Kasumi-1 (cell line): ENCODE measurements at regions not wholly inside any gene's neighbourhood (a gene's known extent, or its start where the extent isn't known, plus 50 kb on each side); places are given as distances from the start of the nearest gene placed in this dataset.
"Not testable (repeated sequence)": the region's sequence is repeated elsewhere in the genome, so short reads cannot be mapped to it uniquely, and the experiment has no call there.

ENCODE experiments used
- DNase-seq, 2 experiments: peaks; one replicate each; lab custom pipeline; 2025; lab: John Stamatoyannopoulos, UW

DNA sequence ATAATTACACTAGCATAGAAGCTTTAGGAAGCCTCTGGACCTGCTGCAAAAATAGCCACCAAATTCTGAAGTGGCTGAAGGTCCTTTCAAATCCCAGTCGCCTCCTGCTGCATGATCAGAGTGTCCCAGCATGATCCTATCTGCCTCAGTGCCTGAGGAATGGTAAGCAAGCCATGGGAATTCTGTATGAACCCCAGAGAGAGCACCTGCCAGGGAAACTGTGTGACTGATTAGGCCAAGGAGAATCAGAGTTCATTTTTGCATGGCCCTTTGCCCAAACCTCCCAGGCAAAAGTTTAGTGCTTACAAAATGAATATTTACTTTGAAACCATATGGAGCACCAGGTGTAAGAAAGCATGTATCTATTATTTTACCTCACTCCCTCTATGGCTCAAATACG is 221.4 kb downstream of the ARL4C start:
- no peak for DNase-seq

DNA sequence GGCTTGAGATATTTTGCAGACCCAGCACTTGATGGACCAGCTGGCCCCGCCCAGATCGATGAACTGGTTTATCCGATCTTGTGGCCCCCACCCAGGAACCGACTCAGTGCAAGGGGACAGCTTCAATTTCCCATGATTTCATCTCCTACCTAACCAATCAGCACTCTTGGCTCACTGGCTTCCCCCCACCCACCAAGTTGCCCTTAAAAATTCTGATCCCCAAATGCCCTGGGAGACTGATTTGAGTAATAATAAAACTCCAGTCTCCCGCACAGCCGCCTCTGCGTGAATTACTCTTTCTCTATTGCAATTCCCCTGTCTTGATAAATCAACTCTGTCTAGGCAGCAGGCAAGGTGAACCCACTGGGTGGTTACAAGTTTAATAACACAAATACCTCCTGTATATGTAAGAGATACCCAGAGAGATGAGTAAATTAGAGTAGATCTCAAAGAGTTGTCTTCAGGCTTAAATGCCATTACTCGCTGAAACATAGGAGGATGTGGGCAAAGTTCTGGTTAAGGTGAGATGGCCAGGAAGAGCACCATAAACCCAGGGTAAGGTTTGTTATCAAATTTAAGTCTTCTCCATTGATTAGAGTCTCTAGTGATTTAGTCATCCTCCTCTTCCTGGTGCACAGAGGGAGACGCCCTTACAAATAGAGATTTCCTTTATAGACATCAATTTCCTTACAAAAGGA is 222.8 kb downstream of the ARL4C start:
- no peak for DNase-seq

DNA sequence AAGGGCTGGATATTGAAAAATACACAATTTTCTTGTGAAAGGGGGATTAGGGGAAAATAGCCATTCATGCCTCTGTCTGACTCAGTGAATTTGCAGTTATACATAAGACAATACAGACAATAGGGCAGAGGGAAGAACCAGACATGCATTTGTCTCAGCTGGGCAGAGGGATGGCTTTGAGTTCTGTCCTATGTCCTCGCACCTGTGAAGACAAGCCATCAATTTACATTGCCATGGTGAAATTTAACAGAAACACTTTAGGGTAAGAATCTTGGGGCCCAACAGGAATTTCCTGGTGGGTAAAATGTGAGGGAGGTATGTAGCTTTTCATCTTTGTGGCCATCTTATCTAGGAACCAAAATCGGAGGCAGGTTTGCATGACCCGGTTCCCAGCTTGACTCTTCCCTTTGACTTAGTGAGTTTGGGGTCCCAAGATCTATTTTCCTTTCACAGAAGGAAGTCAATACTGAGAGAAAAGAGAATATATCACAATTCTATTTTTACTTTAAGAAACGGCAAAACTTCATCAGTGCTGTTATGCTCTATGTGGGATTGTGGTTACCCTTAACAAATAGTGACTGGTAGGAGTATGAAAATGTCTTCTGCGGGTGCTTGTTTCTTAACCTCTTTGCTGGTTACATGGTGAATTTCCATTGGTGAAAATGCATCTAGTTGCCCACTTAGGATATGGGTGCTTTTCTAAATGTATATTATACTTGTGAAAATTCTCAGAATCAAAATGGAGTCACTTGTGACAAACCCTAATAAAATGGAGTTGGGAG is 221.8 kb downstream of the SPP2 start:
- DNase-seq, result no peak

DNA sequence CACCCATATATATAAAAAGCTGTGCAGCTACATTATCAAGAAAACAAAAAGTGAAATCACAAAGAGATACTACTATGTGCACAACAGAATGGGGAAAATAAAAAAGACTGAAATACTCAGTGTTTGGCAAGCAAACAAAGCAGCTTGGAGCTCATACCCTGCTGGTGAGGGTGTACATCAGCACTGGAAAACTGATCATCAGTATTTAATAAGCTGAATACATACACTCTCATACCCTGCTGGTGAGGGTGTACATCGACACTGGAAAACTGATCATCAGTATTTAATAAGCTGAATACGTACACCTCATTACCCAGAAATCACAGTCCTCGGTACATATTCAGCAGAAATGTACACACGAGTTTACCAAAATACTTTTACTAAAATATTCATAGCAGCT is 220.8 kb downstream of the SPP2 start:
- DNase-seq, result no peak

DNA sequence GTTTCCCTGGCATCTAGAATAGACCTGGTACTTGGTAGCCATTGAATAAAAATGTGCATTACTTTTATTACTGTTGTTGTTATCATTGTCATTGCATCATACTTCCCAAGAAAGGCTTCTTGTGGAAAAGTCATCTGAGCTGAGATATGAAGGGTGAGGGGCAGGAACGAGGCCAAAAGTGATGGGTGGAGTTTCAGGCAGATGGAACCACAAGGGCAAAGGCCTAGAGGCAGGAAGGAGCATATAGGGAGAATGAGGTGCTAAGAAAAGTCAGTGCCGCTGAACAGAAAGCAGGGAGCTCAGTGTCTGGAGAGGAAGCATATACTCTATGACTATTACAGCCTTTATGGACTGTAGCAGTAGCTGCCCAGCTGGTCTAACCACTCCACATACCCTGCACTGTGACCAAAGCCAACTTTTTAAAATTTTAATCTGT is 219.3 kb downstream of the SPP2 start:
- DNase-seq, result no peak

DNA sequence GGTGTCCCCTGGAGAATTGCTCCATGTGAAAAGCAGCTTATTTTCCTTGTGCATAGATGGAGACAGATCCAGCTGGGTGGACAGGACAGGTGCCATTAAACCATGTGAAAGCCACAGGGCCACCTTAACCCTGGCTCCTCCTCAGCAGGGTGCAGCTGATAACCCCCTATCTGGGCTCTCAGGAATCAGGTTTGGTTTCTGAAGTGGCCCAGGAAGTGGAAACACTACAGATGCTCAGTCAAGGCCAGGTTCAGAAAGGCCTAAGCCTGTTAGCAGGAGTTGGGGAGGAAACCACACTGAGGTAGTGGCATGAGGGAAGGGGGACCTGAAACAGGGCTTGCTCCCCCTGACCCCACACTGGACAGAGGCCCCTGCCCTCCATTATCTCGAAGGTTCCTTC is 217.0 kb downstream of the SPP2 start:
- DNase-seq, result no peak

DNA sequence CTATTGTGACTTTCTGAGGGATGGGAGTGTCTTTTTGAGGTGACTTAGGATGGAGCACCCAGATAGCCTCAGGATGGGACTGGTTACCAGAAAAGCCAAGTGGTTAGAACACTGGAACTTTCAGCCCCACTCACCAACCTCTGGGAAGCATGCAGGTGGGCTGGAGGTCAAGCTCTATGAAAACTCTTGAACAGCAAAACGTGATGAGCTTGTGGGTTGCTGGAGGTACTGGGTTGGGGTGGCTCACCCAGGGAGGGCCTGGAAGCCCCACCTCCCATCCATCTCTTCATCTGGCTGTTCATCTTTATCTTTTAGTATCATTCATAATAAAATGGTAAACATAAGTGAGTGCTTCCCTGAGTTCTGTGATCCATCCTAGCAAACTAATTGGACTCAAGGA is 216.4 kb downstream of the SPP2 start:
- DNase-seq, result no peak

DNA sequence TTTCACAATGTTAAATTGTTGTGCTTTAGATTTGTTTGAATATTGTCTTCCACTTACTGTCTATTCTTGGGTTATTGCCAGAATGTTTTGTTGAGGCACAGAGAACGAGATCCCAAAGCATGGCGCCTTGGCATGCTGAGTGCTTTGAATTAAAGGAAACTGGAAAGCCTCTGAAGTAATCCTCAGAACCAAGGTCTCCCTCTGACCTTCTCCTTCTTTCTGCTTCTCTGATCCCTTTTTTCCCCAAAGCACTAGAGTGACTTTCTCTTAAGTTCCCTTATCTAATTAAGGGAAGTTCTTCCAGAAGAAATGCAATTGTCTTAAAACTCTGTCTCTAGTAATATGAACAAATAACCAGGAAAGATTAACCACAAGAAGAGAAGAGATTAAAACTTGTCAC is 214.7 kb downstream of the SPP2 start:
- no peak for DNase-seq

DNA sequence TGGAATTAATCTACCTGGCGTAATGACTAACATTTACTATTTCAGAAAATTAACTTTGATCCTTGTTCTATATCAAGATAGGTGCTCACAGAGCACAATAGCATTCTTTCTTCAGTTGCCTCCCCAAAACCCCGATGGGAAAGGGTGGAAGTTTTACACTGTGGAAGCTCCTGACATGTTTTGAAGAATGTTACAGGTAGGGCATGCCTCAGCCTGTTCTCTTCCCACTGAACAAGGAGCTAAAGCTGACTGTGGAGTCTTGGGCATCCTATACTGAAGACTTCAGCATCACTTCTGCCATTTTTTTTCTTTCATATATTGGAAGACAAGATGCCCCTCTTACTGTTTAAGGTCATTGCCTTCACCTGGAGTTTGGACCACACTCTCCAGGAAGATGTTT is 211.2 kb downstream of the SPP2 start:
- DNase-seq, result no peak

DNA sequence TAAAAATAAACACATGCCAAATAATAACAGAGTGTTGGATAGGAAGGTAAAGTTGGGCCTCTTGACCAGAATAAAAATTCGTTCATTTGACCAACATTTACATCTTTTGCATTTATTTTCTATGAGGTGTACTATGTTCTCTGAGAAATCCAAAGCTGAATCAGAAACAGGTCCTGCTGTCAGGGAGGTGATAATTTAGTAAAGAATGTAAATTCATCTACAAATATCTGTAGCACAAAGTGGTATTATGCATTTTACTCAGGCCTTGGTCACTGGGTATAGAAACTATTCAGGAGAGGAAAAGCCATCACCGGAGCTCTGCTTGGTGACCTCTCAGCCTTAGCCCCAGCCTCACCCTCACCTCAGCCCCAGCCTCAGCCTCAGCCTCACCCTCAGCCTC is 208.9 kb downstream of the SPP2 start:
- no peak for DNase-seq

DNA sequence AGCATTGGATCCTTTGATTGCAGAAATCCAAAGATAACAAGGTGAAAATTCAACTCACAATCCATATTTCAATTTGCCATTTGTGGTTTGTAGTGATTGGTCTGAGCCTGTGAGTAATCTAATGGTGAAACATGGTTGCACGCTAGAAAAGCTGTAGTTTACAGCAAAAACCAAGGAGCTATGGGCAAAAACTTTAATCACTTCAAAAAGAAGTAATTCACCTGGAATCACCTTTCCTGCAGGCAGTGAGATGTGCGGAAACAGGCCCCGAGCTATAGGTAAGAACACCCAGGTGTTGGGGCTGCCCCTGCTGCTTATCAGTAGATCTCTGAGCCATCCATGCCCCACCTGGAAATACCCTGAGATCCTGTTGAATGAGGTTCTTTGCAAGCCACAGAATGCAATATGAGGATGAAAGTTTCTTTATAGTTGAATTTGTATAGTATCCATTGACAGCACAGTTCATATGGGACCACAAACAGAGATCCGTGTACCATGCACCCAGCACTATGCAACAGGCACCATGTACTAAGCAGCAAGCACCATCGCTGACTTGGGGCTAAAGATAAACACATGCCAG is 208.2 kb downstream of the SPP2 start:
- DNase-seq, result no peak

DNA sequence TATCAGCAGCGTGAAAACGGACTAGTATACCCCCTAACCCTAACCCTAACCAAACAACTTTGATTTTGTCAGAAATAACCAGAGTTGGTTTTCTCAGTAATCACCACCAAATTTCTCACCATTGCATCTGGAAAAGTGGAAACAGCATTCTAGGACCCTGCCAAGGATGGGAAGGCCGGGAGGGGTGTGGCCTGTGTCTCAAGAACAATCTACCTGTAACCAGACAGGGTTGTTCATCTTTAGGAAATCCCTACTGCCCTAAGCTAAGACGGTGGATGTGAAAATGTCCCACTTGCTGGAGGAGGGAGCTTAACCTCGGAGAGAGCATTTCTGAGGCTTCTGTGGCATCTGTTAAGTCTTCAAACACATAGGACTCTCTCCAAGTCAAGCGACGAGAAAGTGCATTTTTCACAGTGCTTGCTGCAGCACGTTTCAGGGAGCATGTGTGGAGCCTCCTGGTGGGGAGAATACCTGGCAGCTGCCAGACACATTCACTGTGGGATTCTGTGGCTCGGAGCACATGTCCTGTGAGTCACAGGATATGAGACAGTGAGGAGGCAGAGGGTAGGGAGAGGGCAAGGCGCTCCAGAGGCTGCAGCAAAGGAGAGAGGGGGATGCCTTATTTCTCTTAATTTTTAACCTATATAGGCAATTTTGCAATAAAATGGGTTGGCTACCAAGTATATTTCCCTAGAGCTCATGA is 207.5 kb downstream of the SPP2 start:
- DNase-seq, result no peak

DNA sequence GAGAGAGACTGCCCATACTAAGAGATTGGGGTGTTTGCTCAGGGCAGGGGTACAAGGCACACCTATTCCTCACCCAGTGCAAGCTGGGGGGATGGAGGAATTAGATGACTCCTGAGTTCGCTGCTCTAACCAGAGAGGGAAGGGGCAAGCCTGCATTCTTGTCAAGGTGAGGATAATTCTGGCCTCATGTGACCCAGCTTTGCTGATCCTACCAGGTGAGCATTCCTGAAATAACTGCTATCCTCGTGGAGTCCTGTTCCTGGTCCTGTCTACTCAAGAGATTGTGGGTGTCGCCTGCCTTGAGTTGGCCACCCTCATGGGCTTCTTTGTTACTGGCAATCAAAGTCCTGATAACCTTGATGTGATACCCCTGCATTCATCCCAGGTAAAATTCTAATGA is 206.0 kb downstream of the SPP2 start:
- DNase-seq, result no peak

DNA sequence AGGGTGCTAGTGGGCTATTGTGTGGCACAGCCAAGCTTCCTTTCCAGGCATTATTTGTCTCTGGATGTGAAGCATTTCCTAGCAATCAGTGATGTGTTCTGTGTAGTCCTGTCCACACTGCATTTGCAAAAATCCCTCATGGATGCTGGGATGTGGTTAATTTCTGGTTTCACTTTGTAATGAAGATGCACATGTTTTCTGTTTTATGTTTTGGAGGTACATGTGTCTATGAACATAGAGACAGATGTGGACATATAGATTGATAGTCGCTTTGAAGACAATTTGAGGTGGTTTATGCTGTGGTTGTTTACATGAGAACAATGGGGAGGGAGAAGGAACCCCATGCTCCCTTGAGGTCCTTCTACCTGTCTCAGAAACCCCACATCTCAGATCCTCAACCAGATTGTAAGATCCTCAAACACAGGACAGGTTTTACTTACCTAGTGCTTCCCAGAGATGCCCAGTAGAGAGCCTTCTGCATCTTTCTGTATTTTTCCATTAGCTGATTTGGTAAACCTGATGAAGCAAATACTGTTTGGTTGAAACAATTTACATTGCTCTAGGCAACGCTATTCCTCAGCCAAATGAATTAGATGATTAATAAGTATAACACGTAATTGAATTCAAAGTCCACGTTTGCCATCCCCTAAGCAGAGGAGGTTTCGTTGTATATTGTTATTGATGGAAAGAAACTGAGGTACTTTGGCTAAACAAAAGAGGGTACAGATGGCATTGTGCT is 204.4 kb downstream of the SPP2 start:
- DNase-seq, result no peak

DNA sequence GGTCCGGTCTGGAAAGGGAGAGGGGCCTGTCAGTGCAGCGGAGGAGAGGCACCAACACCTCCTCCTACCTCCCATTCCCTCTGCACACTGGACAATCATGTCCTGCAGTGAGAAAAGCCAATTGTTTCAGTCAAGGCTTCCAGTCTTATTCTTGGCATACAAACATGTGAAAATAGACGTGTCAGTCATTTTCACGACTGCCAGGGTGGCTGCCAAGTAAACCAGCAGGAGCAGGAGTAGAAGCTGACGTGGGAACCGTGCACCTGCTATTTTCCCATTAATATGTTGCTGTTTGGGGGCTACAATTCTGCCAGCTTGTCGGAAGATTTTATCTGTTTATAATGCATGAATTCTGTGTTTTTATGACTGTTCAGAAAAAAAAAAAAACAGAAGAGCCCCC is 202.3 kb downstream of the SPP2 start:
- no peak for DNase-seq

DNA sequence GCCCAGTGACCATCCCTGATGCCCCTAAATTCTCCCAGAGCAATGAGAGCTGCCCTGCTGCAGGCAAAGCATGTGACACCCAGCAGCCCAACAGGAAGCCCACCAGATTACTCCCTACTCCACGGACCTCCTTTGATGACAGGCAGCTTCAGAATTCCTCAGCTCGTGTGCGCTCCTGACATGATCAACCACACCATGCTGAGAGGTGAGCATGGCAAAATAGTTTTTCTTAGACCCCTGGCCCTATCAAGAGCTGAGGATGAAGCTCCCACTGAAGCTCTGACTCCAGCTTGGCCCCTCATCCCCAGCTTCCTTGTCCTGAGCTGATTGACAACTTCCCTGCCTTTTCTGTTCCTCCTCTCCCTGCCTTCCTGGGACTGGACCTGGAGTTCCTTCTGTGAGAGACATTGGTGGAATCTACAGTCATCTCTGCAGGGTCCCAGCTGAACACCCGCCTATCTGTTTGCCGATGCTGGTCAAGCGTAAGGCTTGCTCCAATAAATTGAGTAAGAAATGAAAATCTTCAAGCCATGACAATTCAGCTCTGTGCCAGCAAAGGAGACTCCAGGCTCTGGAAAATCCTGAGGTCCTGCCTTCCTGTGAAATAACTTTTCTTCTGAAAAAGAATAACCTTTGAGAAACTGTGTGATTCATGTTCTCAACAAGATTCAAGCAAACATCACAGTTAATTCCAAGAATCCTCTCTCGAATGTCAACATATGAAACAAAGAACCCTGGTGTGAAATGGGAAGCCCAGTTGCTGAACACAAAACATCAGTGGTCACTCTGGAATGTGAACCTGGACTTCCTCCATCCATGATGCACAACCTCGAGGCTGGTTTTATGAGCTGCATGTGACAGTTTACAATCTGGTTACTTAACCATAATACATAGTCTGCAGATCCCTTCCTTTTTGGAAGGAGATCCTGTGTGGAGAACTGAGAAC is 201.1 kb downstream of the SPP2 start:
- no peak for DNase-seq

DNA sequence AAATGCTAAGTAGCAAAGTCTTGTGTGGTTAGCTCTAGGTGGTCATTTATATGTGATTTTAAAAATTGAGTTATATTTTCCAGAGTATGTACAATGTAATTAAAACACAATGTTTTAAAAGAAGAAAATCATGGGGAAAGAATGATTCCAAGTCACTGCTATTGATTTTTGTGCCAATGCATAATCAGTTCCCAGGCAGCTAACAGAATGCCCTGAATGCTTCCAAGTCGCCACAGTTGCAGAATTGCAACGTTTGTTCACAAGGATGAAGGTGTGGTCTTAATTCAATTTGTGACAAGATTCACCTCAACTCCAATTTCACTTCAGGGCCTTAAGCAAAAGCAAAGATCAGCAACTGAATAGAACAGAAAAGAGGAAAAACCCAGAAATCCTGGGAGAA is 200.4 kb downstream of the SPP2 start:
- DNase-seq, result no peak

DNA sequence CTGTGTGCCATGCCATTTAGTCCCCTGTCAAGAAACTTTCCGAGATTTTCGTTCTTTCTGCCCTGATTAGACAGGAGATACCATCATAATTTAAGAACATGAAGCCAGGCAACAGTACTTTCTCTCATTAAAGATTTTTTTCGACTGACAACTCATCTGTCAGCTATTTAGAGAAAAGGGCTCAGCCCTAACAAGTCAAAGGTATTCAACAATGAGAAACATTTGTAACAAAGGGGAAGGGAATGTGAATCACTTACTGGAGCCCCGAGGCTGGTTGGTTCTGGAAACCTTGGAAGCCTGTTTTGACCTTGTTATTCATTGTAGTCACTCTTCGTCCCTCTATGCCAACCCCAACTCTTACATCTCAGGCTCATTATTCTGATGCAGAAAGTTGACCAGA is 199.4 kb downstream of the SPP2 start:
- DNase-seq, result no peak

DNA sequence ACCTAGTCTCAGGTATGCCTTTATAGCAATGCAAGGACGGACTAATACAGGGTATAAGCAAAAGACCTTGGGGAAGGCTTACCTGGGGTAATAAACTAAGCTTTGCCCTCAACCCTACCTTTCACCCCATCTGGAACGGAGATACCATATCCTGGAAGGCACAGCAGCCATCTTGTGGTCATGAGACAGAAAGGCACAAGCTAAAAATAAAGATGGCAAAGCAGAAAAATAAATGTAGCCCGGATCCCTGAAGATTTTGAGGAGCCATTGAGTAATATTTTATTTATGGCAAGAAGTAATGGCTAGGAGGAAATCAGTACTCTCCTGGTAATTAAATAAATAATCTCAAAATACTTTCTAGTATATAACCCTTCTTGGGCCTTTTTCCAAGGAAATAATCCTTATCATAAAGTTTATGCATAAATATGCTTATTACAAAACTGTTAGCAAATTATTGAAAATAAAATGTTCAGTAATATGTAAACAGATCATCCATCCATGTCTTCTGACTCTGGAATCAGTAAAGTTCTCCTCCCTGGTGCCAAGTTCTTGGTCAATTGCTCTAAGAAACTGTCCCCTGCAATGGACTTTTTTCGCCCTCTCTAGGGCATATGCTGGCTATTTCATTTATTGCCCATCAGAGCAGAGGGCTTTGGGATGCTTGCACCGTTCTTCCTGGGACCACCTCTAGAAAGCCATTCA is 198.7 kb downstream of the SPP2 start:
- DNase-seq, result no peak

DNA sequence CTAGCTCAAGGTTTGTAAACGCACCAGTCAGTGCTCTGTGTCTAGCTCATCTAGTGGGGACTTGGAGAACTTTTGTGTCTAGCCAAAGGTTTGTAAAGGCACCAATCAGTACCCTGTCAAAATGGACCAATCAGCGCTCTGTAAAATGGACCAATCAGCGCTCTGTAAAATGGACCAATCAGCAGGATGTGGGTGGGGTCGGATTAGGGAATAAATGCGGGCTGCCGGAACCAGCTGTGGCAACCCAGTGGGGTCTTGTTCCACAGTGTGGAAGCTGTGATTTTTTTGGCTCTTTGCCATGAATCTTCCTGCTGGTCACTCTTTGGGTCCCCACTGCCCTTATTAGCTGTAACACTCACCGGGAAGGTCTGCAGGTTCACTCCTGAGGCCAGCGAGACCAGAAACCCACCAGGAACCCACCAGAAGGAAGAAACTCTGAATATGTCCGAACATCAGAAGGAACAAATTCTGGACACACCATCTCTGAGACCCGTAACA is 197.8 kb downstream of the SPP2 start:
- not testable (repeated sequence) for DNase-seq
